Stomach (tissue), 4 donors: ENCODE measurements at regions not wholly inside any gene's neighbourhood (a gene's known extent, or its start where the extent isn't known, plus 50 kb on each side); places are given as distances from the start of the nearest gene placed in this dataset.

Experiments used
- EP300 ChIP-seq: sonication (generic); formaldehyde crosslinking; IDR thresholded peaks from one replicate; pipeline ENCODE4 v1.6.1; 2017; ENCODE audit warnings: antibody characterized with exemption
- POLR2A ChIP-seq, 4 donors: fragments of 450-650 bp; IDR thresholded peaks; one replicate each; pipeline ENCODE4 v1.6.1; 2016; ENCODE audit warnings: antibody characterized with exemption in 4 of 4, control low read depth in 2 of 4, mild to moderate bottlenecking in 1 of 4, moderate library complexity in 1 of 4
- TF ChIP-seq, protein P1 (sequence below), 7 experiments: fragments of 450-650 bp in 4 of 7; fragments of 200-600 bp in 3 of 7; sonication (generic) in 3 of 7; IDR thresholded peaks; one replicate each; pipeline ENCODE4 v1.5.1; 2016 to 2019; ENCODE audit warnings: antibody characterized with exemption in 7 of 7, control low read depth in 2 of 7, mild to moderate bottlenecking in 1 of 7

DNA sequence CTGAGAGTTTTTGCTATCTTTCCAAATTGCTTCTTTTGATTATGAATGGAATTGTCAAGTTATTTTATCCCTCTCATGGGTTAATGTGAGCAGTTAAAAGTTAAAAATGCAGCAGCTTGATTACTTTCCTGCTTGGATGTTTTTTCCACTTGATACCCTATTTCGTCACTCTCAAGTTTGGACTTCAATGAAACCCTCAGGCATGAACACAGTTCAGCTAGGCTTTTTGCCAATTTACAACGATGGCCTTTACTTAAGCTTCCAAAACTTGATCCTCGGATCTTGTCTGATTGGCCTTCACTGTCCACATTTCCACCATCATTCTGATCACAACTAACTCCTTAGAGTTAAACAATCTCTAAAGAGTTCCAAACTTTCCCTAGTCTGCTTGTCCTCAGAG, 752.4 kb upstream of the PRMT6 start:
- TF ChIP-seq, protein P1, sequence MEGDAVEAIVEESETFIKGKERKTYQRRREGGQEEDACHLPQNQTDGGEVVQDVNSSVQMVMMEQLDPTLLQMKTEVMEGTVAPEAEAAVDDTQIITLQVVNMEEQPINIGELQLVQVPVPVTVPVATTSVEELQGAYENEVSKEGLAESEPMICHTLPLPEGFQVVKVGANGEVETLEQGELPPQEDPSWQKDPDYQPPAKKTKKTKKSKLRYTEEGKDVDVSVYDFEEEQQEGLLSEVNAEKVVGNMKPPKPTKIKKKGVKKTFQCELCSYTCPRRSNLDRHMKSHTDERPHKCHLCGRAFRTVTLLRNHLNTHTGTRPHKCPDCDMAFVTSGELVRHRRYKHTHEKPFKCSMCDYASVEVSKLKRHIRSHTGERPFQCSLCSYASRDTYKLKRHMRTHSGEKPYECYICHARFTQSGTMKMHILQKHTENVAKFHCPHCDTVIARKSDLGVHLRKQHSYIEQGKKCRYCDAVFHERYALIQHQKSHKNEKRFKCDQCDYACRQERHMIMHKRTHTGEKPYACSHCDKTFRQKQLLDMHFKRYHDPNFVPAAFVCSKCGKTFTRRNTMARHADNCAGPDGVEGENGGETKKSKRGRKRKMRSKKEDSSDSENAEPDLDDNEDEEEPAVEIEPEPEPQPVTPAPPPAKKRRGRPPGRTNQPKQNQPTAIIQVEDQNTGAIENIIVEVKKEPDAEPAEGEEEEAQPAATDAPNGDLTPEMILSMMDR (IDR thresholded peaks at IDR 0.05), result no peak
- TF ChIP-seq EP300, result no peak
- no peak for TF ChIP-seq POLR2A (IDR thresholded peaks at IDR 0.05)
